Neural cell (in vitro differentiated cells): ENCODE measurements at regions not wholly inside any gene's neighbourhood (a gene's known extent, or its start where the extent isn't known, plus 50 kb on each side); places are given as distances from the start of the nearest gene placed in this dataset.

Experiments used
- H2AFZ ChIP-seq: fragments of 200-600, 300-800 bp; sonication (generic), shearing (Covaris generic); 2 replicates; pipeline ENCODE4 v1.6.0; 2014; ENCODE audit warnings: low read depth, mild to moderate bottlenecking, antibody characterized with exemption, low read length, moderate library complexity
- H3F3A ChIP-seq: fragments of 200-600 bp; shearing (Covaris generic); 2 replicates; pipeline ENCODE4 v1.6.1; 2016; ENCODE audit warnings: mild to moderate bottlenecking, moderate library complexity, mixed read lengths, antibody characterized with exemption, low read length; ENCODE audit not compliant: insufficient read depth, poor library complexity, severe bottlenecking
- H3K27ac ChIP-seq: fragments of 200-600, 300-800 bp; sonication (generic), shearing (Covaris generic); 2 replicates; pipeline ENCODE4 v1.5.1; 2014; ENCODE audit warnings: mild to moderate bottlenecking, low read length, moderate library complexity
- H3K27me3 ChIP-seq: fragments of 300-800, 200-600 bp; sonication (generic), shearing (Covaris generic); 2 replicates; pipeline ENCODE4 v1.6.0; 2014; ENCODE audit warnings: mild to moderate bottlenecking, low read depth, low read length, moderate library complexity; ENCODE audit not compliant: insufficient read depth
- H3K36me3 ChIP-seq: fragments of 300-800, 200-600 bp; sonication (generic), shearing (Covaris generic); 2 replicates; pipeline ENCODE4 v1.5.1; 2014; ENCODE audit warnings: mild to moderate bottlenecking, antibody characterized with exemption, low read length, moderate library complexity; ENCODE audit not compliant: insufficient read depth
- H3K4me2 ChIP-seq: fragments of 300-800, 200-600 bp; sonication (generic), shearing (Covaris generic); 2 replicates; pipeline ENCODE4 v1.6.0; 2014; ENCODE audit warnings: mild to moderate bottlenecking, low read length
- H3K4me3 ChIP-seq: fragments of 300-800, 200-600 bp; sonication (generic), shearing (Covaris generic); 2 replicates; pipeline ENCODE4 v1.5.1; 2014; ENCODE audit warnings: mild to moderate bottlenecking, low read length, moderate library complexity
- H3K79me2 ChIP-seq: fragments of 200-600 bp; shearing (Covaris generic); replicated peaks from 2 replicates; pipeline ENCODE4 v1.6.0; 2014; ENCODE audit warnings: mild to moderate bottlenecking, low read length, moderate library complexity; ENCODE audit not compliant: insufficient read depth
- H3K9ac ChIP-seq: fragments of 300-800, 200-600 bp; sonication (generic), shearing (Covaris generic); 2 replicates; pipeline ENCODE4 v1.6.1; 2016; ENCODE audit warnings: mild to moderate bottlenecking, low read length, mixed read lengths
- H3K9me2 ChIP-seq: fragments of 200-600 bp; shearing (Covaris generic); 2 replicates; pipeline ENCODE4 v1.6.1; 2016; ENCODE audit warnings: mild to moderate bottlenecking, low read length, mixed read lengths; ENCODE audit not compliant: insufficient read depth
- H3K9me3 ChIP-seq: fragments of 200-600, 300-800 bp; sonication (generic), shearing (Covaris generic); 2 replicates; pipeline ENCODE4 v1.6.1; 2016; ENCODE audit warnings: mild to moderate bottlenecking, mixed run types, low read length, moderate library complexity, mixed read lengths
- H4K20me1 ChIP-seq: fragments of 200-600 bp; shearing (Covaris generic); 2 replicates; pipeline ENCODE4 v1.6.1; 2016; ENCODE audit warnings: mild to moderate bottlenecking, mixed run types; ENCODE audit not compliant: insufficient read depth
- CTCF ChIP-seq: fragments of 450-650 bp; IDR thresholded peaks from 2 replicates; pipeline ENCODE4 v1.5.1; 2014; ENCODE audit warnings: antibody characterized with exemption, mild to moderate bottlenecking, moderate library complexity; ENCODE audit not compliant: poor library complexity, severe bottlenecking
- EP300 ChIP-seq: fragments of 450-650 bp; conservative IDR thresholded peaks from 2 replicates; pipeline ENCODE4 v1.6.1; 2014; ENCODE audit warnings: antibody characterized with exemption, mild to moderate bottlenecking, moderate library complexity; ENCODE audit not compliant: poor library complexity, severe bottlenecking
- EZH2 ChIP-seq: fragments of 200-600, 300-800 bp; shearing (Covaris generic), sonication (generic); IDR thresholded peaks from 2 replicates; pipeline ENCODE4 v1.6.1; 2014; ENCODE audit warnings: antibody characterized with exemption, low read length, borderline replicate concordance, mild to moderate bottlenecking; ENCODE audit not compliant: insufficient read depth, poor library complexity, severe bottlenecking
- MXI1 ChIP-seq: fragments of 450-650 bp; conservative IDR thresholded peaks from 2 replicates; pipeline ENCODE4 v1.6.1; 2014; ENCODE audit warnings: antibody characterized with exemption, mild to moderate bottlenecking; ENCODE audit not compliant: poor library complexity, severe bottlenecking
- POLR2AphosphoS5 ChIP-seq: IDR thresholded peaks from 2 replicates; pipeline ENCODE4 v1.6.1; 2012
- RAD21 ChIP-seq: fragments of 450-650 bp; conservative IDR thresholded peaks from 2 replicates; pipeline ENCODE4 v1.6.1; 2014; ENCODE audit warnings: antibody characterized with exemption, mild to moderate bottlenecking, moderate library complexity
- REST ChIP-seq: IDR thresholded peaks from 2 replicates; pipeline ENCODE4 v1.6.1; 2012; ENCODE audit warnings: borderline replicate concordance
- SMC3 ChIP-seq: fragments of 450-650 bp; conservative IDR thresholded peaks from 2 replicates; pipeline ENCODE4 v1.6.1; 2014; ENCODE audit warnings: antibody characterized with exemption, mild to moderate bottlenecking, moderate library complexity; ENCODE audit not compliant: poor library complexity
- TAF1 ChIP-seq: IDR thresholded peaks from 2 replicates; pipeline ENCODE4 v1.6.1; 2012; ENCODE audit warnings: low read depth

GRCh38 chr10:63724922-63725321 lies 203.7 kb downstream of the REEP3 start:
- Histone ChIP-seq H3K36me3 (no peaks in the 10 kb centered on the region), H3K9ac (no peak overlapping the region), H3K9me3 (no peaks in the 10 kb centered on the region), H3K27me3 (no peaks in the 10 kb centered on the region), H3F3A (no peaks in the 10 kb centered on the region), H3K9me2 (no peaks in the 10 kb centered on the region), H3K27ac (no peak overlapping the region), H4K20me1 (no peaks in the 10 kb centered on the region), H3K4me2 (no peak overlapping the region), H3K79me2 (no peaks in the 10 kb centered on the region), H3K4me3 (no peak overlapping the region), H2AFZ (no peak overlapping the region)
- TF ChIP-seq EP300 = no peak
- no peak for TF ChIP-seq MXI1
- TF ChIP-seq RAD21 = no peak
- no peak for TF ChIP-seq REST
- no peak for TF ChIP-seq EZH2
- TF ChIP-seq POLR2AphosphoS5 = no peak
- no peak for TF ChIP-seq SMC3
- no peak for TF ChIP-seq CTCF
- no peak for TF ChIP-seq TAF1

DNA sequence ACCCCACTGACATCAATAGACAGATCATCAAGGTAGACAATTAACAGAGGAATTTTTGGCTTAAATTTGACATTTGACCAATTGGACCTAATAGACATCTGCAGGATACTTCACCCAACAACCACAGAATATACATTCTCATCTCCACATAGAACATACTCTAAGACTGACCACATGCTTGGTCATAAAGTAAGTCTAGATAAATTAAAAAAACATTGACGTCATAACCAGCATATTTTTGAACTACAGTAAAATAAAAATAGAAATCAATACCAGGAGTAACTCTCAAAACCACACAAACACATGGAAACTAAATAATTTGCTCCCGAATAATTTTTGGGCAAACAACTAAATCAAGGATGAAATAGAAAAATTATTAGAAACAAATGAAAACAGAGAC lies 205.7 kb downstream of the REEP3 start:
- no peaks in the 10 kb centered on the region for H4K20me1 ChIP-seq
- H3K27ac ChIP-seq = no peak overlapping the region
- H3K9me3 ChIP-seq = no peaks in the 10 kb centered on the region
- no peak overlapping the region for H3K4me3 ChIP-seq
- H3K4me2 ChIP-seq = no peak overlapping the region
- H3K79me2 ChIP-seq = no peaks in the 10 kb centered on the region
- H3F3A ChIP-seq = no peaks in the 10 kb centered on the region
- no peak overlapping the region for H3K9ac ChIP-seq
- no peaks in the 10 kb centered on the region for H3K27me3 ChIP-seq
- TF ChIP-seq REST = no peak
- no peak for TF ChIP-seq SMC3
- TF ChIP-seq EZH2 = no peak
- no peak for TF ChIP-seq CTCF
- no peak for TF ChIP-seq POLR2AphosphoS5
- TF ChIP-seq MXI1 = no peak
- TF ChIP-seq EP300 = no peak
- TF ChIP-seq RAD21 = no peak
- TF ChIP-seq TAF1 = no peak
- no peaks in the 10 kb centered on the region for H3K9me2 ChIP-seq
- no peaks in the 10 kb centered on the region for H3K36me3 ChIP-seq
- H2AFZ ChIP-seq = no peak overlapping the region
